Left ventricle myocardium inferior (tissue), 1 donor: ENCODE measurements at regions not wholly inside any gene's neighbourhood (a gene's known extent, or its start where the extent isn't known, plus 50 kb on each side); places are given as distances from the start of the nearest gene placed in this dataset.

Experiments
- DNase-seq: peaks from one replicate; pipeline ENCODE4 v3.0.0-alpha.2; 2020
- H3K27ac ChIP-seq: fragments of 200-600 bp; replicated peaks from 2 replicates; pipeline ENCODE4 v1.8.0; 2021
- H3K27me3 ChIP-seq: fragments of 200-600 bp; 2 replicates; pipeline ENCODE4 v1.8.0; 2021; ENCODE audit warnings: low read depth
- H3K36me3 ChIP-seq: fragments of 200-600 bp; 2 replicates; pipeline ENCODE4 v1.8.0; 2021
- H3K4me1 ChIP-seq: fragments of 200-600 bp; 2 replicates; pipeline ENCODE4 v1.8.0; 2021
- H3K4me3 ChIP-seq: fragments of 200-600 bp; 2 replicates; pipeline ENCODE4 v1.8.0; 2021; ENCODE audit warnings: mild to moderate bottlenecking, moderate library complexity
- H3K9me3 ChIP-seq: fragments of 200-600 bp; replicated peaks from 2 replicates; pipeline ENCODE4 v1.8.0; 2021
- intact Hi-C: fragments of 100-400 bp; cut with micrococcal nuclease; formaldehyde crosslinking; loops from one replicate; pipeline ENCODE4 v1.11.0; 2022
- TF ChIP-seq, protein P1 (sequence below): fragments of 200-600 bp; IDR thresholded peaks from 2 replicates; pipeline ENCODE4 v1.8.0; 2021; ENCODE audit warnings: antibody characterized with exemption, mild to moderate bottlenecking, borderline replicate concordance
- donor health status: DM: no; HTN: yes; CAD: no; lungs with severe emphysema.

DNA sequence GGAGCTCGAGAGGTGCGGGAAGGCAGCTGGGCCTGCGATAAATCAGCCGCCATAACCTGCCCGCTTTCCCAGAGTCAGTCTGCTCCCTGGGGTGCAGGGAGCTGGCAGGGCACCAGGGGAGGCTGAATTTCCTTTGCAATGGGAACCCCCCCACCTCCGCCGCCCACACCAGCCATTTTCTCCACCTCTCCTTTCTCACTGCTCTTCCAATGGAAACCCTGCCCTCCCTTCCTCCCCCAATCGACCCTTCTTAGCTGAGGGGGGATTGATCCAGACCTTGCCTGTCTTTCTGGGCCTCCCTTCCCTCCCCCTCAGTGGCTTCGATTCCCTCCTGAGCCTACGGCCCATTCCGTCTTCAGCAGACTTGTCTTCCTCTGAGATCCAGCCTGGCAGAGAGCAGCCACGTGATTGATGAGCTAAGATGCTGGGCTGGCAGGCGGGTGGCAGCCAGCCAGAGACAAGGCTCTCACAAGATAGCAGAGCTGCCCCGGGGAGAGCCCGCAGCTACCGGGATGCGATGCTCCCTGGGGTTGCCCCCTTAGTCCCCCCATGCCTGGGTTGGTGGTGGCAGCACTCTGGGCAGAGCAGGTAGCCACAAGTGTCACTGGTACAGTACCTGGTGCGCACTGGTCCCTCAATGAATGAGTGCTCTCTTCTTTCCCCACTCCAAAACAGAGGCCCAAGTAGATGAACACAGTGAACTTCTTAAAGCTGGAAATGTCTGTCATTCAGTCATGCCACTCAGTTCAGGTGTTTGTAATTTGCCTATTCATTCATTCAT lies 53.7 kb upstream of the FABP6 start:
- H3K27me3 ChIP-seq, result no peaks in the 10 kb centered on the region
- H3K9me3 ChIP-seq, result no peaks in the 10 kb centered on the region
- no peaks in the 10 kb centered on the region for H3K36me3 ChIP-seq
- DNase-seq, result peak; percentile 57
- no peak overlapping the region for H3K27ac ChIP-seq
- TF ChIP-seq, protein P1, sequence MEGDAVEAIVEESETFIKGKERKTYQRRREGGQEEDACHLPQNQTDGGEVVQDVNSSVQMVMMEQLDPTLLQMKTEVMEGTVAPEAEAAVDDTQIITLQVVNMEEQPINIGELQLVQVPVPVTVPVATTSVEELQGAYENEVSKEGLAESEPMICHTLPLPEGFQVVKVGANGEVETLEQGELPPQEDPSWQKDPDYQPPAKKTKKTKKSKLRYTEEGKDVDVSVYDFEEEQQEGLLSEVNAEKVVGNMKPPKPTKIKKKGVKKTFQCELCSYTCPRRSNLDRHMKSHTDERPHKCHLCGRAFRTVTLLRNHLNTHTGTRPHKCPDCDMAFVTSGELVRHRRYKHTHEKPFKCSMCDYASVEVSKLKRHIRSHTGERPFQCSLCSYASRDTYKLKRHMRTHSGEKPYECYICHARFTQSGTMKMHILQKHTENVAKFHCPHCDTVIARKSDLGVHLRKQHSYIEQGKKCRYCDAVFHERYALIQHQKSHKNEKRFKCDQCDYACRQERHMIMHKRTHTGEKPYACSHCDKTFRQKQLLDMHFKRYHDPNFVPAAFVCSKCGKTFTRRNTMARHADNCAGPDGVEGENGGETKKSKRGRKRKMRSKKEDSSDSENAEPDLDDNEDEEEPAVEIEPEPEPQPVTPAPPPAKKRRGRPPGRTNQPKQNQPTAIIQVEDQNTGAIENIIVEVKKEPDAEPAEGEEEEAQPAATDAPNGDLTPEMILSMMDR, result no peak
- H3K4me3 ChIP-seq, result peak overlapping the region; percentile 19
- peaks cover 22% of the 10 kb centered on the region for H3K4me1 ChIP-seq
- intact Hi-C loops, result no loop called here

DNA sequence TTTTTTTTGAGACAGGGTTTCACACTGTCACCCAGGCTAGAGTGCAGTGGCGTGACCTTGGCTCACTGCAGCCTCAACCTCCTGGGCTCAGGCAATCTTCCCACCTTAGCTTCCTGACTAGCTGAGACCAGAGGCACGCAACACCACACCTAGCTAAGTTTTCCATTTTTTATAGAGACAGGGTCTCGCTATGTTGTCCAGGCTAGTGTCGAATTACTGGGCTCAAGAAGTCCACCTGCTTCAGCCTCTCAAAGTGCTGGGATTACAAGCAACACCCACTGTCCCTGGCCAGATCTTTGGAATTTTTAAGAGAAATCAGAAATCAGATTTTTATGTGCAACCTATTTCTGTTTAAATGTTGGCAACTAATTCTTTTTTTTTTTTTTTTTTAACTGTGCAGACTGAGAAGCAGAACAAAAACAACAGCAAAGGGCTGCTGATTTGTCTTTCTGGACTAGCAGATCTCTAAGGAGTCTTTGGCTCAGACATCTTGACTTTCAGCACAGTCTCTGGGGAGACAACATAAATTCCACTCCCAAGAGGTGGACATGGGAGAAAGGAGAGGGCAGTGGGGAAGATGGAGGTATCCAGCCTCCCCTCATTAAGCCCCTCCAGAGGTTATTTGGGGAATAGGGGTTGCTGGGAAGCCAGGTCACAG lies 54.4 kb upstream of the FABP6 start:
- DNase-seq, result no peak
- Histone ChIP-seq H3K36me3 (no peaks in the 10 kb centered on the region), H3K4me1 (peaks cover 27% of the 10 kb centered on the region), H3K27ac (no peak overlapping the region), H3K27me3 (no peaks in the 10 kb centered on the region), H3K4me3 (no peak overlapping the region), H3K9me3 (no peaks in the 10 kb centered on the region)
- intact Hi-C loops, result no loop called here
- TF ChIP-seq, protein P1, result no peak

DNA sequence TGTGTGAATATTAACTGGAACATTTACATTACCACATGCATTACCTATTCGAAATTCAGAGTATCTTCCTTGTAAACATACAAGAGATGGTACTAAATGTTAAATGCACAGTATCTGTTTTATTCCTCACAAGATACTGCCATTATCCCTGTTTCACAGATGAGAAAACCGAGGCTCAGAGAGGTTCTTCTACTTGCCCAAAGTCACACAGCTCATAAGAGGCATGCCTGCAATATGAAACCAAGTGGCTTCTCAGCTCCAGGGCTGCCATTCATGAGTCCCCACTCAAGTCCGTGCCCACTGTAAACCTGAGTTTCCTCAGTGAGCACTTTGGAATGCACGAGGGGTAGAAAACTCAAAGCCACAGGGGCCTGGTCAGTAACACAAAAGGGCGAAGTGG lies 55.0 kb upstream of the FABP6 start:
- Histone ChIP-seq H3K9me3 (no peaks in the 10 kb centered on the region), H3K36me3 (no peaks in the 10 kb centered on the region), H3K4me3 (no peak overlapping the region), H3K4me1 (peaks cover 33% of the 10 kb centered on the region), H3K27ac (no peak overlapping the region), H3K27me3 (no peaks in the 10 kb centered on the region)
- intact Hi-C loops, result no loop called here
- TF ChIP-seq, protein P1, result no peak
- no peak for DNase-seq

DNA sequence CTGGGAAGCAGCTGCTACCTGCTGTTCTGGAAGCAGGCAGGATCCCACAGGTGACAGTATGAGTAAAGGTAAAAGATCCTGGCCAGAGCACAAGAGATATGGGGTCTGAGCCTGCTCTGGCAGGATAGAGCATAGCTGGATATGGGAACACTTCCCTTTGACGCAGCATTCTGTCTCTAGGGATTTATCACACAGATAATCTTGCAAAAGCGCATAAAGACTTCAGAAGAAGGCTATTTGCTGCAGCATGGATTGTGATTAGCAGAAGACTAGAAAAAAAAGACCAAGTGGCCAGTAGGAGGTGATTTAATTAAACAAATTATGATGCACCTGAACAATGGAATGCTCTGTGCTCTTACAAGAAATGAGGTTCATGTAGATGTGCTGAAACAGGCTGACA lies 52.4 kb upstream of the PWWP2A start:
- intact Hi-C loops, result no loop called here
- no peak for DNase-seq
- Histone ChIP-seq H3K27me3 (no peaks in the 10 kb centered on the region), H3K9me3 (no peaks in the 10 kb centered on the region), H3K4me3 (no peak overlapping the region), H3K36me3 (no peaks in the 10 kb centered on the region), H3K4me1 (peaks cover 43% of the 10 kb centered on the region), H3K27ac (peak overlapping the region; percentile 25)
- TF ChIP-seq, protein P1, result no peak

DNA sequence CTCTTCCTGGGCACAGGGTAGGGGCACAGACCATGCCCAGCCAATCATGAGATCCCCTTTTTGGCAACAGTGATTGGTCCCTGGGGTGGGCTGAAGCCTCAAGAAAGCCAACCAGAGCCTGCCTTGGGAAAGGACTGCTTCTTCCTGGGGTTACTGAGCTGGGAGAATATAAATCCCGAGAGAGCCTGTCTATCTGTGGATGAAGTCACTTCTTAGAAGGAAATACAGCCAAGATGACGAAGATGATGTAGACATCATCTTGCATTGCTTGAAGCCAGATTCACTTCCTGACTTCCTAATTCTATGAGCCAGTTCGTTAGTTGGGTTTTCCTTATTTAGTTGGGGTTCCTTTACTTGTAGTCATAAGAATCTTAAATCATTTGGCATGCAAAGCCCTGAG lies 50.1 kb upstream of the PWWP2A start:
- TF ChIP-seq, protein P1, result no peak
- intact Hi-C loops, result no loop called here
- Histone ChIP-seq H3K27me3 (no peaks in the 10 kb centered on the region), H3K9me3 (no peaks in the 10 kb centered on the region), H3K4me3 (peak overlapping the region; percentile 45), H3K27ac (peak overlapping the region; percentile 89), H3K4me1 (peaks cover 50% of the 10 kb centered on the region), H3K36me3 (no peaks in the 10 kb centered on the region)
- no peak for DNase-seq
